BE2C (cell line): ENCODE measurements at regions not wholly inside any gene's neighbourhood (a gene's known extent, or its start where the extent isn't known, plus 50 kb on each side); places are given as distances from the start of the nearest gene placed in this dataset.

Experiments used
- DNase-seq: peaks from one replicate; pipeline ENCODE4 v3.0.0-alpha.2; 2020
- H3K27me3 ChIP-seq: fragments of 250-450 bp; sonication (Bioruptor Pico); 2 replicates; pipeline ENCODE4 v1.5.1; 2020; ENCODE audit warnings: mild to moderate bottlenecking
- H3K36me3 ChIP-seq: fragments of 250-450 bp; sonication (Bioruptor Pico); 2 replicates; pipeline ENCODE4 v1.5.1; 2020; ENCODE audit warnings: mild to moderate bottlenecking
- H3K4me1 ChIP-seq: fragments of 250-450 bp; sonication (Bioruptor Pico); 2 replicates; pipeline ENCODE4 v1.5.1; 2020
- H3K4me3 ChIP-seq: 2 replicates; pipeline ENCODE4 v1.5.1; 2011; ENCODE audit warnings: low read depth, low read length
- H3K9me3 ChIP-seq: fragments of 250-450 bp; sonication (Bioruptor Pico); 2 replicates; pipeline ENCODE4 v1.5.1; 2020
- TF ChIP-seq, protein P1 (sequence below): IDR thresholded peaks from 2 replicates; pipeline ENCODE4 v1.5.1; 2012; ENCODE audit warnings: mild to moderate bottlenecking, low read depth, low read length

DNA sequence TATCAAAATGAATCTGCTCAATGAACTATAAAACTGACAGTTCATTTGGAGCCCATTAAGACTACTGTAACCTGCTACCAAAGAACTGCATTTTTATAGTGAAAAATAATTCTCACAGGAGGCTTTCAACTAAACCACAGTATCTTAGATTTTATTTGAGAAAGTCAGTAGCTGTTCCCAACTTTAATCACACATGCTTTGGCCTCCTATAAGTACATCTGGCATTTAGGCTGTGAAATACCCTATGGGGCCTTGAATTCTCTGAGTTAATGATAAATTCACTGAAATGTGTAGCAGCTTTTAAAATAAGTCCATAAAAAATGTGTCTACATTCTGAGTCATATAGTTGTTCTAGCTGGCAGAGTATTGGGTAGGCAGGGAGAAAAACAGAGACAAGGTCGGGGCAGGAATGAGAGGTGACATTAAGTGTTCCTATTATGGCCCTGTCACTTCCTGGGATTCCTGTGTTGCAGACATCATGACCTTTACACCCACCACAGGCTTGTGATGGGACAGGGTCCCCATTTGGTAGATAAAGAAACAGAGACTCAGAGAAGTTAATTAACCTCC lies 588.8 kb downstream of the REEP3 start:
- no peak for DNase-seq
- H3K27me3 ChIP-seq, result no peaks in the 10 kb centered on the region
- H3K4me1 ChIP-seq, result no peaks in the 10 kb centered on the region
- TF ChIP-seq, protein P1, sequence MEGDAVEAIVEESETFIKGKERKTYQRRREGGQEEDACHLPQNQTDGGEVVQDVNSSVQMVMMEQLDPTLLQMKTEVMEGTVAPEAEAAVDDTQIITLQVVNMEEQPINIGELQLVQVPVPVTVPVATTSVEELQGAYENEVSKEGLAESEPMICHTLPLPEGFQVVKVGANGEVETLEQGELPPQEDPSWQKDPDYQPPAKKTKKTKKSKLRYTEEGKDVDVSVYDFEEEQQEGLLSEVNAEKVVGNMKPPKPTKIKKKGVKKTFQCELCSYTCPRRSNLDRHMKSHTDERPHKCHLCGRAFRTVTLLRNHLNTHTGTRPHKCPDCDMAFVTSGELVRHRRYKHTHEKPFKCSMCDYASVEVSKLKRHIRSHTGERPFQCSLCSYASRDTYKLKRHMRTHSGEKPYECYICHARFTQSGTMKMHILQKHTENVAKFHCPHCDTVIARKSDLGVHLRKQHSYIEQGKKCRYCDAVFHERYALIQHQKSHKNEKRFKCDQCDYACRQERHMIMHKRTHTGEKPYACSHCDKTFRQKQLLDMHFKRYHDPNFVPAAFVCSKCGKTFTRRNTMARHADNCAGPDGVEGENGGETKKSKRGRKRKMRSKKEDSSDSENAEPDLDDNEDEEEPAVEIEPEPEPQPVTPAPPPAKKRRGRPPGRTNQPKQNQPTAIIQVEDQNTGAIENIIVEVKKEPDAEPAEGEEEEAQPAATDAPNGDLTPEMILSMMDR, result no peak
- no peak overlapping the region for H3K4me3 ChIP-seq
- no peaks in the 10 kb centered on the region for H3K9me3 ChIP-seq
- no peaks in the 10 kb centered on the region for H3K36me3 ChIP-seq

DNA sequence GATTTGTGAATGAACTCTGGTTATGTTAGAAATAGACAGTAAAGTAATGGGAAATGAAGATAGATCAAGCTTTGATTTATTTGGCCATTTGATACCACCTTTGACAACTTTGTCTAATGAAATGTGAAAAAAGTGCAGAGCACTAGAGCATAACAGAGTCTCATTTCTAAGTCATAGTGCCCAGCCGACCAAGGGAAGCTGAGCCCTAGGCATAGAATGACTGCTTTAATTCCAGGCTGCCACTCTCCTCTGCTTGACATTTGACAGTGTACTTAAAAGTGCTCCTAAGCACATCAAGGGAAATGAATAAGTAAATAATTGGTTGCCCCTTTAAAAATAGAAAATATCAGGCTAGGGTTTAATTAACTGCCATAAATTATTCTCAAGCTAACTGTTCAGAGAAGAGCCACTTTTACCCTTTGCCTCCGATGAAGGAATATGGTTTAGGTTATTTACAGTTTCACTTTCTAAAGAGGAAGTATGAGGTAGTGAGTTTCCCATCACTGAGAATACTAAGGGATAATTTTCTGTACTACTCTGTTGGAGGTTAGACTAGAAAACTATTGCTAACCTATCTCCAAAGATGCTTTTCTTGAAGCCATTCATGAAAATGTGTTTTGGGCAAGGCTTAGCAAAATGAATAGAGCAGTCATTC lies 591.6 kb downstream of the REEP3 start:
- H3K27me3 ChIP-seq, result no peaks in the 10 kb centered on the region
- no peaks in the 10 kb centered on the region for H3K4me1 ChIP-seq
- no peak overlapping the region for H3K4me3 ChIP-seq
- no peaks in the 10 kb centered on the region for H3K36me3 ChIP-seq
- H3K9me3 ChIP-seq, result no peaks in the 10 kb centered on the region
- no peak for DNase-seq
- TF ChIP-seq, protein P1, result no peak

DNA sequence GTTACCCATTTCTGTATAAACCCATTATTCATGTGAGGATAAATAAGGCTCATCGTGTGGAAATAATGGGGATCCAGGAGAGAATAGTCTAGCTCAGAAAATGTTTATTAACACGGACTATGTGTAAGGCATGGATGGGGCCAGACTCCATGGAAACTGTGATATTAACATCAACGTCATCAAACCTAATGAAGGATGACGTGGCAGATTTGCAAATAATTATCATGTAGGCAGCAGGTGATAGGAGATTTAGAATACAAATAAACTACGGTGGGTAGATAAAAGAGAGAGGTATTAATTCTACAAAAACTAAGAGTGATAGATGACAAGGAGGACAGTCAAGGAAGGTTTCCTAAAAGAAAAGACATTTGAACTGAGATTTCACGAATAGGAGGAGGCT lies 592.2 kb downstream of the REEP3 start:
- DNase-seq, result no peak
- no peaks in the 10 kb centered on the region for H3K36me3 ChIP-seq
- H3K27me3 ChIP-seq, result no peaks in the 10 kb centered on the region
- TF ChIP-seq, protein P1, result no peak
- no peaks in the 10 kb centered on the region for H3K9me3 ChIP-seq
- no peak overlapping the region for H3K4me3 ChIP-seq
- no peaks in the 10 kb centered on the region for H3K4me1 ChIP-seq

DNA sequence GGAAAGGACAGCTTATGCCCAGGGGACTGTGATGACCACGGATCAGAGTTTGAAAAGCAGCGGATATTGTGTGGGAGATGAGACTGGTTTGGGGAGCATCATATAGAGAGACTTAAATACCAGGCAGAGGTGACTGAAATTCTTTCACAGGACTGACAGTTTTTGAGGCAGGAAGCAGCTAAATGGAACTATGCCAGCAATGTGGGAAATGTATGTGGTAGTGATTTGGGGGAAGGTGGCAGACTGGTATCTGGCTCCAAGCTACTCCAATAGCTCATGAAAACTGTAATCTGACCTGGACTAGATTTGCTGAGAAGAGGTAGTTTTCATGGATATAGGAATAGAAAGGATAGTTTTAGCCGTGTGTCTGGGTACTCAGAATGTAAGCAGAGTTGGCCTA lies 592.6 kb downstream of the REEP3 start:
- DNase-seq, result no peak
- H3K36me3 ChIP-seq, result no peaks in the 10 kb centered on the region
- TF ChIP-seq, protein P1, result no peak

DNA sequence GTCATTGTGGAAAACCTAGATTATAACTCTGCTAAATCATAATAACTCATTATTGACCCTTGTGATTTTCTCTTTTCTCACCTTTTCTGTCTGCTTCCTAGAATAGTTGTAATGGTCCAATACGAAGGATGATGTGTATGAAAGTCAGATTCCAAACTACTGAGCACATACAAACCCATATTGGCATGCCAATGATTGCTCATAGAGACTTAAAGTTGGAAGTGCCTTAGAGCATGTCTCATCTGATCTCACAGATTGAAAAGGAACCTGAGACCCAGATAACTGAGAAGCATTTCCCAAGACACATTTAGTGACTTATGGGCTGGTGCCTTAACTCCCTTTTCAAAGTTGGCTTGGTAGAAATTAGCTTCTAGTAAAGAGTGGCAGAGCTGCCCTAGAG lies 594.3 kb downstream of the REEP3 start:
- TF ChIP-seq, protein P1, result no peak
- DNase-seq, result no peak
- Histone ChIP-seq H3K4me1 (no peaks in the 10 kb centered on the region), H3K9me3 (no peaks in the 10 kb centered on the region), H3K4me3 (no peak overlapping the region), H3K27me3 (no peaks in the 10 kb centered on the region), H3K36me3 (no peaks in the 10 kb centered on the region)

More for the DNA sequence above, 592.6 kb downstream of the REEP3 start:
- H3K4me3 ChIP-seq, result no peak overlapping the region
- no peaks in the 10 kb centered on the region for H3K9me3 ChIP-seq
- H3K4me1 ChIP-seq, result no peaks in the 10 kb centered on the region
- no peaks in the 10 kb centered on the region for H3K27me3 ChIP-seq

DNA sequence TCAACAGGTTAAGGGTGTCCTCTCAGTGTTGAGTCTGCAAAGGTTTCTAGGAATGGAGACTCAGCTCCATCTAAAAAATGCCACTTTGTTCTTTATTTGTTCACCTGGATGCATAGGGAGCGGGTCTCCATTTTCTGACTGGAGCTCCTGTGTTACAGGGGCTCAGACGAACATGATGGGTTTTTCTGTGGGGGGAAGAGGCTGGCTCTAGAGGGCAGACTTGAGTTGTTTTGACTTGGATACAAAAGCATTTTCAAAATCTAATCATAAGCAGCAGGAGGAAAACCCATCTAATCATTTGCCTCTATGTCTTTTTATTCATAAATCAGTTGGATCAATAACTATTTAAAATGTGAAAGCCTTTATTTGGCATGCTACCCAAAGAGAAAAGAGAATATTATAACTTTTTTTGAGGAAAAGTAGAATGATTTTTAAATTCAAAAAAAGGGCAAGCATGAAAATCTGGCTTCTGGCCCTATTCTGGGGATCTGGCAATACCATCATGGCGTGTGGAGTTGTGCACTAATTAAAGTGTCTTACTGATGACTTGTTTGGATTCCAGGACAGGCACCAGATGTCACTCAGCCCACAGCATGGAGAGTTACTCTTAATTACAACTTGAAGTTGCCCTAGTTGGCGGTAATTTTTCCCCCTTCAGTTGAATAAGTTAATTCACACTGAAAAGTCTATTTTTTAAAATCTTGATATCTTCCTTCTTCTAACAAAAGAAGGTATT lies 594.9 kb downstream of the REEP3 start:
- H3K9me3 ChIP-seq, result no peaks in the 10 kb centered on the region
- no peaks in the 10 kb centered on the region for H3K4me1 ChIP-seq
- no peaks in the 10 kb centered on the region for H3K36me3 ChIP-seq
- peak; percentile 50 for DNase-seq
- TF ChIP-seq, protein P1, result peak; percentile 79
- H3K27me3 ChIP-seq, result no peaks in the 10 kb centered on the region
- H3K4me3 ChIP-seq, result no peak overlapping the region
